ENCODE measurements at regions not wholly inside any gene's neighbourhood (a gene's known extent, or its start where the extent isn't known, plus 50 kb on each side); places are given as distances from the start of the nearest gene placed in this dataset.
"Not testable (repeated sequence)": the region's sequence is repeated elsewhere in the genome, so short reads cannot be mapped to it uniquely, and the experiment has no call there.

- not testable (repeated sequence) for DNase-seq
Observed at GRCh38 chr2:91667341-91667740, 2975.9 kb downstream of the RPIA start.

- DNase-seq, result not testable (repeated sequence)
Observed at GRCh38 chr2:91685541-91685940, 2994.1 kb downstream of the RPIA start.

- DNase-seq, result not testable (repeated sequence)
Observed at GRCh38 chr2:91686046-91686445, 2994.6 kb downstream of the RPIA start.
